DOHH2 (cell line): ENCODE measurements at regions not wholly inside any gene's neighbourhood (a gene's known extent, or its start where the extent isn't known, plus 50 kb on each side); places are given as distances from the start of the nearest gene placed in this dataset.

Experiments
- CTCF ChIP-seq: fragments of 200-600 bp; sonication (generic); IDR thresholded peaks from one replicate; pipeline ENCODE4 v1.5.1; 2014; ENCODE audit warnings: antibody characterized with exemption, mild to moderate bottlenecking, low read depth, low read length; ENCODE audit not compliant: poor library complexity, severe bottlenecking
- EZH2phosphoT487 ChIP-seq: fragments of 200-600 bp; sonication (generic); IDR thresholded peaks from 2 replicates; pipeline ENCODE4 v1.6.1; 2017; ENCODE audit warnings: borderline replicate concordance, mild to moderate bottlenecking, antibody characterized with exemption, low read length, moderate library complexity, mixed read lengths

DNA sequence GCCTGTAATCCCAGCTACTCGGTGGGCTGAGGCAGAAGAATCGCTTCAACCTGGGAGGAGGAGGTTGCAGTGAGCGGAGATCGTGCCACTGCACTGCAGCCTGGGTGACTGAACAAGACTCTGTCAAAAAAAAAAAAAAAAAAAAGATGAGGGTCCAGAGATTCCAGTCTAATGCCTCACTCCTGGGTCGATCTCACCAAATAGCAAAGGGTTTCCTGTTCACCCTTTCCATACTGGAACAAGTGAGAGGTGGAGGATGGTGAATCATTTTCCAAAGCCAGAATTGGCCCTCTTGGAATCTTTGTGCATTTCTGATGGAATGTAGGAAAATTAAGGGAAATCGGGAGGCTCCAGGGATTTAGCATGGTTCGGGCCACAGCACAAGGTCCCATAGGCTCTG is 58.1 kb upstream of the ZNF648 start:
- TF ChIP-seq CTCF (no peak), EZH2phosphoT487 (no peak)
